GM12878 (cell line): ENCODE measurements at regions not wholly inside any gene's neighbourhood (a gene's known extent, or its start where the extent isn't known, plus 50 kb on each side); places are given as distances from the start of the nearest gene placed in this dataset.

Experiments used
- ATAC-seq: fragments of 200-7000 bp; cut with Tn5 transposase; 3 replicates; pipeline ENCODE4 v1.9.1; 2020; ENCODE audit warnings: mild to moderate bottlenecking, moderate library complexity
- BruUV-seq: library from RNA; stranded (reverse); fragments of 400-500 nt; replicated peaks from 2 replicates; lab custom pipeline; 2021; lab: Mats Ljungman, UMichigan
- CTCF ChIA-PET: fragments of 300-600 bp; sonication (Branson Sonifier 250); formaldehyde crosslinking; extraction: SDS; loops from one replicate; lab custom pipeline; 2021; ENCODE audit warnings: inconsistent platforms; lab: Yijun Ruan, JAX
- POLR2A ChIA-PET: fragments of 350-600 bp; formaldehyde crosslinking; extraction: SDS; loops from one replicate; lab custom pipeline; 2021; ENCODE audit warnings: inconsistent platforms; lab: Charles Lee
- RAD21 ChIA-PET: fragments of 300-600 bp; sonication (Branson Sonifier 250); formaldehyde crosslinking; loops from one replicate; lab custom pipeline; 2023; ENCODE audit warnings: antibody characterized with exemption; ENCODE audit not compliant: unreplicated experiment; lab: Charles Lee
- SMC1A ChIA-PET: fragments of 300-600 bp; sonication (Branson Sonifier 250); formaldehyde crosslinking; loops from one replicate; lab custom pipeline; 2023; ENCODE audit not compliant: unreplicated experiment, uncharacterized antibody; lab: Charles Lee
- DNase-seq: peaks from one replicate; pipeline ENCODE4 v3.0.0-alpha.2; 2011; ENCODE audit warnings: low read depth, low spot score
- FAIRE-seq: peaks from 3 replicates; lab custom pipeline; 2011; peaks lifted over from hg19 to GRCh38; lab: Jason Lieb, UNC
- H2AFZ ChIP-seq: 2 replicates; pipeline ENCODE4 v1.6.0; 2011; ENCODE audit warnings: low read depth, low read length, control low read depth; ENCODE audit not compliant: control insufficient read depth
- H3K27ac ChIP-seq: 2 replicates; pipeline ENCODE4 v1.5.1; 2011; ENCODE audit warnings: control low read depth; ENCODE audit not compliant: control insufficient read depth, insufficient read depth
- H3K27me3 ChIP-seq, 2 experiments: replicated peaks in 1 of 2; 2 replicates each; pipeline versions ENCODE4 v1.6.0 to v1.6.1; 2011; ENCODE audit warnings: low read length in 1 of 2; ENCODE audit not compliant: control insufficient read depth in 2 of 2, insufficient read depth in 2 of 2
- H3K36me3 ChIP-seq, 2 experiments: 2 replicates each; pipeline ENCODE4 v1.5.1; 2011; ENCODE audit warnings: low read length in 1 of 2; ENCODE audit not compliant: control insufficient read depth in 2 of 2, insufficient read depth in 2 of 2
- H3K4me1 ChIP-seq: 2 replicates; pipeline ENCODE4 v1.6.1; 2011; ENCODE audit warnings: mild to moderate bottlenecking, low read length, moderate library complexity, mixed read lengths; ENCODE audit not compliant: control insufficient read depth, insufficient read depth
- H3K4me2 ChIP-seq: 2 replicates; pipeline ENCODE4 v1.6.0; 2011; ENCODE audit warnings: control low read depth; ENCODE audit not compliant: control insufficient read depth, insufficient read depth
- H3K4me3 ChIP-seq: fragments of 200-600 bp; sonication (generic); 2 replicates; pipeline ENCODE4 v1.5.1; 2016
- H3K79me2 ChIP-seq: 2 replicates; pipeline ENCODE4 v1.6.0; 2011; ENCODE audit warnings: low read length; ENCODE audit not compliant: control insufficient read depth, insufficient read depth
- H3K9ac ChIP-seq: 2 replicates; pipeline ENCODE4 v1.8.0; 2011; ENCODE audit warnings: low read length, control low read depth, mixed read lengths; ENCODE audit not compliant: control insufficient read depth, insufficient read depth
- H3K9me3 ChIP-seq: replicated peaks from 3 replicates; pipeline ENCODE4 v1.5.1; 2011; ENCODE audit warnings: mild to moderate bottlenecking, low read length; ENCODE audit not compliant: control insufficient read depth, insufficient read depth
- H4K20me1 ChIP-seq: 2 replicates; pipeline ENCODE4 v1.6.0; 2011; ENCODE audit not compliant: control insufficient read depth, insufficient read depth
- CBX3 ChIP-seq: fragments of 200-600 bp; sonication (generic); IDR thresholded peaks from 2 replicates; pipeline ENCODE4 v1.6.1; 2016; ENCODE audit warnings: low read depth, borderline replicate concordance
- EP300 ChIP-seq, 2 experiments: fragments of 150-350 bp in 1 of 2; IDR thresholded peaks; 2 replicates each; pipeline ENCODE4 v1.6.1; 2011 to 2012; ENCODE audit warnings: low read depth in 2 of 2, low read length in 2 of 2, borderline replicate concordance in 1 of 2, improper control_type of control experiment in 1 of 2, inconsistent platforms in 1 of 2; ENCODE audit not compliant: control insufficient read depth in 1 of 2
- HCFC1 ChIP-seq: fragments of 150-350 bp; IDR thresholded peaks from 2 replicates; pipeline ENCODE4 v1.6.1; 2014; ENCODE audit warnings: low read length
- HDAC2 ChIP-seq: fragments of 200-600 bp; sonication (generic); IDR thresholded peaks from 2 replicates; pipeline ENCODE4 v1.6.1; 2017
- HDGF ChIP-seq: fragments of 450-650 bp; IDR thresholded peaks from 2 replicates; pipeline ENCODE4 v1.6.1; 2016; ENCODE audit warnings: antibody characterized with exemption
- KLF5 ChIP-seq: fragments of 450-650 bp; IDR thresholded peaks from 2 replicates; pipeline ENCODE4 v1.6.1; 2014; ENCODE audit warnings: mild to moderate bottlenecking; ENCODE audit not compliant: partially characterized antibody
- NFXL1 ChIP-seq: fragments of 450-650 bp; IDR thresholded peaks from 2 replicates; pipeline ENCODE4 v1.6.1; 2017; ENCODE audit warnings: antibody characterized with exemption, mild to moderate bottlenecking, borderline replicate concordance
- NFYA ChIP-seq: IDR thresholded peaks from 2 replicates; pipeline ENCODE4 v1.6.1; 2011; ENCODE audit warnings: low read depth, mild to moderate bottlenecking, low read length, improper control_type of control experiment, borderline replicate concordance
- PAX5 ChIP-seq: IDR thresholded peaks from 2 replicates; pipeline ENCODE4 v1.6.1; 2011; ENCODE audit warnings: low read depth, low read length, borderline replicate concordance
- POU2F2 ChIP-seq: IDR thresholded peaks from 3 replicates; pipeline ENCODE4 v1.6.1; 2011; ENCODE audit warnings: low read depth, mild to moderate bottlenecking, low read length, borderline replicate concordance
- TAF1 ChIP-seq: IDR thresholded peaks from 2 replicates; pipeline ENCODE4 v1.6.1; 2011; ENCODE audit warnings: mild to moderate bottlenecking, low read depth, low read length, borderline replicate concordance
- TARDBP ChIP-seq: IDR thresholded peaks from 2 replicates; pipeline ENCODE4 v1.6.1; 2016; ENCODE audit warnings: borderline replicate concordance
- TCF3 ChIP-seq: IDR thresholded peaks from 2 replicates; pipeline ENCODE4 v1.6.1; 2012; ENCODE audit warnings: low read depth, mild to moderate bottlenecking, low read length, borderline replicate concordance; ENCODE audit not compliant: insufficient read depth
- ZNF384 ChIP-seq: IDR thresholded peaks from 2 replicates; pipeline ENCODE4 v1.6.1; 2012; ENCODE audit warnings: low read depth, mild to moderate bottlenecking, low read length, improper control_type of control experiment, borderline replicate concordance
- ZZZ3 ChIP-seq: IDR thresholded peaks from 2 replicates; pipeline ENCODE4 v1.6.1; 2011; ENCODE audit warnings: low read depth; ENCODE audit not compliant: control insufficient read depth, insufficient read length
- WGBS: methylation state at CpG from one replicate; pipeline ENCODE4 v1.1.6; 2016; ENCODE audit warnings: low lambda C conversion rate; ENCODE audit not compliant: insufficient replicate concordance, insufficient coverage; ENCODE audit errors: missing lambda C conversion rate; 5-methylcytosine and 5-hydroxymethylcytosine counted together
- in situ Hi-C: fragments of 300-500 bp; cut with MboI; formaldehyde crosslinking; loops from 9 replicates; pipeline ENCODE4 v1.14.3; 2018; ENCODE audit warnings: mixed read lengths
- intact Hi-C: fragments of 100-400 bp; cut with micrococcal nuclease; formaldehyde crosslinking; loops from one replicate; pipeline ENCODE4 v1.14.2; 2022; ENCODE audit not compliant: unreplicated experiment
- TF ChIP-seq, protein P1 (sequence below): IDR thresholded peaks from 2 replicates; pipeline ENCODE4 v1.6.1; 2012; ENCODE audit warnings: low read depth, low read length, improper control_type of control experiment
- TF ChIP-seq, protein P2 (sequence below): fragments of 450-650 bp; IDR thresholded peaks from 2 replicates; pipeline ENCODE4 v1.6.1; 2017; ENCODE audit warnings: mild to moderate bottlenecking, moderate library complexity
- TF ChIP-seq, protein P3 (sequence below): IDR thresholded peaks from 2 replicates; pipeline ENCODE4 v1.6.1; 2011; ENCODE audit warnings: borderline replicate concordance, low read depth, mild to moderate bottlenecking, moderate library complexity, mixed read lengths, low read length; ENCODE audit not compliant: insufficient read depth; ENCODE audit errors: extremely low read length
- TF ChIP-seq, protein P4 (sequence below): IDR thresholded peaks from 2 replicates; pipeline ENCODE4 v1.6.1; 2011; ENCODE audit warnings: low read depth, mild to moderate bottlenecking, low read length, moderate library complexity, borderline replicate concordance; ENCODE audit errors: extremely low read depth

DNA sequence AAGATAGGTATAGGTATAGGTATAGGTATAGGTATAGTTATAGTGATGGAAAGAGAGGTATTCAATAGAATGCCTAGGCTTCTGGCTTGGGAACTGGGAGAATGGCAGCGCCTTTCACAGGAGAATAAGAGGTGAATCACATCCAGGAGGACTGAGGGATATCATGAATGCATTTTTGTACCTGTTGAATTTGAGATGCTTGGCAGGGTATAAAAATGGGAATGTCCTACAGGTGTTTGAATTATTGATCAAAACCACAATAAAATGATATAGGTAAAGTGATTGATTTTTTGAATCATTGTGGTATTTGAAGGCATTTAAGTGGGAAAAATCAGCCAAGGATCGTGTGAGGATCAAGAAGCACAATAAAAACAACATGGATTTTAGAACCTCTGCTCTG is 119.2 kb upstream of the ARG1 start (continued):
- TF ChIP-seq, protein P1, sequence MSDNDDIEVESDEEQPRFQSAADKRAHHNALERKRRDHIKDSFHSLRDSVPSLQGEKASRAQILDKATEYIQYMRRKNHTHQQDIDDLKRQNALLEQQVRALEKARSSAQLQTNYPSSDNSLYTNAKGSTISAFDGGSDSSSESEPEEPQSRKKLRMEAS = no peak
- TF ChIP-seq TCF3 (no peak), NFYA (no peak), HDGF (no peak), PAX5 (no peak)
- TF ChIP-seq, protein P2, sequence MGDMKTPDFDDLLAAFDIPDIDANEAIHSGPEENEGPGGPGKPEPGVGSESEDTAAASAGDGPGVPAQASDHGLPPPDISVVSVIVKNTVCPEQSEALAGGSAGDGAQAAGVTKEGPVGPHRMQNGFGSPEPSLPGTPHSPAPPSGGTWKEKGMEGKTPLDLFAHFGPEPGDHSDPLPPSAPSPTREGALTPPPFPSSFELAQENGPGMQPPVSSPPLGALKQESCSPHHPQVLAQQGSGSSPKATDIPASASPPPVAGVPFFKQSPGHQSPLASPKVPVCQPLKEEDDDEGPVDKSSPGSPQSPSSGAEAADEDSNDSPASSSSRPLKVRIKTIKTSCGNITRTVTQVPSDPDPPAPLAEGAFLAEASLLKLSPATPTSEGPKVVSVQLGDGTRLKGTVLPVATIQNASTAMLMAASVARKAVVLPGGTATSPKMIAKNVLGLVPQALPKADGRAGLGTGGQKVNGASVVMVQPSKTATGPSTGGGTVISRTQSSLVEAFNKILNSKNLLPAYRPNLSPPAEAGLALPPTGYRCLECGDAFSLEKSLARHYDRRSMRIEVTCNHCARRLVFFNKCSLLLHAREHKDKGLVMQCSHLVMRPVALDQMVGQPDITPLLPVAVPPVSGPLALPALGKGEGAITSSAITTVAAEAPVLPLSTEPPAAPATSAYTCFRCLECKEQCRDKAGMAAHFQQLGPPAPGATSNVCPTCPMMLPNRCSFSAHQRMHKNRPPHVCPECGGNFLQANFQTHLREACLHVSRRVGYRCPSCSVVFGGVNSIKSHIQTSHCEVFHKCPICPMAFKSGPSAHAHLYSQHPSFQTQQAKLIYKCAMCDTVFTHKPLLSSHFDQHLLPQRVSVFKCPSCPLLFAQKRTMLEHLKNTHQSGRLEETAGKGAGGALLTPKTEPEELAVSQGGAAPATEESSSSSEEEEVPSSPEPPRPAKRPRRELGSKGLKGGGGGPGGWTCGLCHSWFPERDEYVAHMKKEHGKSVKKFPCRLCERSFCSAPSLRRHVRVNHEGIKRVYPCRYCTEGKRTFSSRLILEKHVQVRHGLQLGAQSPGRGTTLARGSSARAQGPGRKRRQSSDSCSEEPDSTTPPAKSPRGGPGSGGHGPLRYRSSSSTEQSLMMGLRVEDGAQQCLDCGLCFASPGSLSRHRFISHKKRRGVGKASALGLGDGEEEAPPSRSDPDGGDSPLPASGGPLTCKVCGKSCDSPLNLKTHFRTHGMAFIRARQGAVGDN = no peak

DNA sequence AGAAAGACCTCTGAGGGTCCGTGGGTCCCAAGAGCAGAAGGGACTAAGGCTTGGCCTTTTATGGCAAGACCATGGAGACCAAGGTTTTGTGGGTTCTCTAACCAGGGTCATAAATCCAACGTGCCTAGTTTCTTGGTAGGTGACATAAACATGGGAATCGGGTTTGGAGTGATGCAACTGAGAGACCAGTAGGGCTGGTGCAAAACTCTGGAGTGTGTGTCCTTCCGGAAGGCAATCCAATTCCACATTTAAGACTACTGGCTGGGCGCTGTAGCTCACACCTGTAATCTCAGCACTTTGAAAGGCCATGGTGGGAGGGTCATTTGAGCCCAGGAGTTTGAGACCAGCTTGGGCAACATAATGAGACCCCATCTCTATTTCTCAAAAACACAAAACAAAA is 116.5 kb upstream of the ARG1 start:
- intact Hi-C loops = no loop called here
- no peak for ATAC-seq
- no peaks in the 10 kb centered on the region for H4K20me1 ChIP-seq
- H3K4me2 ChIP-seq = no peak overlapping the region
- DNase-seq = no peak
- no peaks in the 10 kb centered on the region for H3K36me3 ChIP-seq
- no peaks in the 10 kb centered on the region for H3K4me1 ChIP-seq
- no peak for FAIRE-seq
- H3K4me3 ChIP-seq = no peak overlapping the region
- peaks cover 0 to 3% of the 10 kb centered on the region in 2 experiments; a peak in 2 of 4 replicates for H3K27me3 ChIP-seq
- no peak overlapping the region for H3K27ac ChIP-seq
- in situ Hi-C loops = no loop called here
- H3K9me3 ChIP-seq = no peaks in the 10 kb centered on the region
- H2AFZ ChIP-seq = no peak overlapping the region
- BruUV-seq = no TSS peak
- H3K79me2 ChIP-seq = no peaks in the 10 kb centered on the region
- no peak overlapping the region for H3K9ac ChIP-seq
- ChIA-PET CTCF (interaction anchor here (1.0 kb wide), 1 partner anchor 13 kb away, joined by 3 read pairs; no protein-coding TSS in a partner anchor), POLR2A (no interaction called here), SMC1A (interaction anchor here (1.2 kb wide), 1 partner anchor 16 kb away, joined by 3 read pairs; no protein-coding TSS in a partner anchor), RAD21 (no interaction called here)
- 19% methylated on average over 5 of the region's 5 CpGs for WGBS
- no peak for TF ChIP-seq EP300 (IDR thresholded peaks at IDR 0.05; ENCODE audit: borderline replicate concordance in 1 of 2, control insufficient read depth in 1 of 2, low read depth in 2 of 2, low read length in 2 of 2)
- TF ChIP-seq, protein P3, sequence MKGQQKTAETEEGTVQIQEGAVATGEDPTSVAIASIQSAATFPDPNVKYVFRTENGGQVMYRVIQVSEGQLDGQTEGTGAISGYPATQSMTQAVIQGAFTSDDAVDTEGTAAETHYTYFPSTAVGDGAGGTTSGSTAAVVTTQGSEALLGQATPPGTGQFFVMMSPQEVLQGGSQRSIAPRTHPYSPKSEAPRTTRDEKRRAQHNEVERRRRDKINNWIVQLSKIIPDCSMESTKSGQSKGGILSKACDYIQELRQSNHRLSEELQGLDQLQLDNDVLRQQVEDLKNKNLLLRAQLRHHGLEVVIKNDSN = no peak
- no peak for TF ChIP-seq POU2F2
- no peak for TF ChIP-seq NFXL1
- TF ChIP-seq KLF5 = no peak
- TF ChIP-seq CBX3 = no peak
- no peak for TF ChIP-seq ZZZ3
- TF ChIP-seq HDAC2 = no peak
- TF ChIP-seq, protein P4, sequence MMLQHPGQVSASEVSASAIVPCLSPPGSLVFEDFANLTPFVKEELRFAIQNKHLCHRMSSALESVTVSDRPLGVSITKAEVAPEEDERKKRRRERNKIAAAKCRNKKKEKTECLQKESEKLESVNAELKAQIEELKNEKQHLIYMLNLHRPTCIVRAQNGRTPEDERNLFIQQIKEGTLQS = no peak
- TF ChIP-seq ZNF384 = no peak
- TF ChIP-seq TARDBP = no peak
- no peak for TF ChIP-seq TAF1
- no peak for TF ChIP-seq HCFC1
